NCI-H1105 treated with DMSO at 0.1 percent for 48 hours (cell line): ENCODE measurements at regions not wholly inside any gene's neighbourhood (a gene's known extent, or its start where the extent isn't known, plus 50 kb on each side); places are given as distances from the start of the nearest gene placed in this dataset.
"Not testable (repeated sequence)": the region's sequence is repeated elsewhere in the genome, so short reads cannot be mapped to it uniquely, and the experiment has no call there.

ENCODE experiments used
- DNase-seq: peaks from one replicate; lab custom pipeline; 2025; lab: John Stamatoyannopoulos, UW

DNA sequence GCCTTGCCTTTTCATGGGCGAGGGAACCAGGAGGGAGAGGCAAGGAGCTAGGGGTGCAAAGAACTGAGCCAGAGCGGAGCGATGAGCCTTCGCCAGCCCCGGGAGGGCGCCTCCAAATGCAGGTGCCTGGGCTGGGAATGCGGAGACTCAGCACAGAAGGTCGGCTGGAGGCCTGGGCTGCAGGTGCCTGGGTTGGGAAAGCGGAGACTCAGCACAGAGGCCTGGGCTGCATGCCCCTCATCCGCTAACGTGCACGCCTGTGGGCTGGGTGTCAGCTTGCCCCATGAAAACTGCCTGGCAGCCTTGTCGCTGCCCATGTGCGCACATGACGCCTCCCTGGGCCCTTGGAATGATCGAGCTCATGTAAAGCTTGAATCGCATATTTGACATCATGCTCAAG, 51.8 kb downstream of the POM121L12 start:
- DNase-seq, result no peak

DNA sequence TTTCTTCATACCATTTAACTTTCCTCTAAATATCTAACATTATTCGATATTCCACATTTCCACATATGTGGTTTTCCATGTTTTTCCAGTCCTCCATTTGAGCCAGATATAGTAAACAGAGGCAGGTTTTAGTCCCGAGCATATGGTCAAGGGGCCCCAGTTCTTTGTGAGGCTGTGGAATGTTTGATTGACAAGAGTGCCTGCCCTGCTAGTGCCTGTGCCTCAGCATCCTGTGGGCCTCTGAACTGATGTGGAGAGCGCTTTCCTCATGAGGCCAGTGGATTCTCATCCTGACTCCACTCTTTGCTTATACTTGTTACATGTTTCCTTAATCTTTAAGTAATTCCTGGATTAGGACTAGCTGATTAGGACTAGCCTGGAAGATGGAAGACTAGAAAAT, 58.8 kb downstream of the POM121L12 start:
- no peak for DNase-seq

DNA sequence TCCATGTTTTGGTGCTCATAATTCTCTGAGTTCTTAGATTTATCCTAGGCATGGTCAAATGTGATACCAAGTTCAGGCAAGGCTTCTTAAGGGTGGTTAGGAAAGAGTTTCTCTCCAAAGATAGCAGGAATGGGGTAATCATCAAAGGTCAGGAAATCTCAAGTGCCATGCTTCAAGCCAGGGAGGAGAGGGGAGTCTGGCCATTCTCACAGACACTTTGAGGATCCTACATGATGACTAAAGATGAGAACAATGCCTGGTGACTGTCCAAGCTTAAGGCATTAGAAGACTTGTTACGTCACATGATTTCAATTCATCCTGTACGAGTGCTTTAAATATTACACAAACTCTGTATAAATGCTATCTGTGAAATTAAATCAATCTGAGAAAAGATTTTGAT, 59.4 kb downstream of the POM121L12 start:
- DNase-seq, result no peak

DNA sequence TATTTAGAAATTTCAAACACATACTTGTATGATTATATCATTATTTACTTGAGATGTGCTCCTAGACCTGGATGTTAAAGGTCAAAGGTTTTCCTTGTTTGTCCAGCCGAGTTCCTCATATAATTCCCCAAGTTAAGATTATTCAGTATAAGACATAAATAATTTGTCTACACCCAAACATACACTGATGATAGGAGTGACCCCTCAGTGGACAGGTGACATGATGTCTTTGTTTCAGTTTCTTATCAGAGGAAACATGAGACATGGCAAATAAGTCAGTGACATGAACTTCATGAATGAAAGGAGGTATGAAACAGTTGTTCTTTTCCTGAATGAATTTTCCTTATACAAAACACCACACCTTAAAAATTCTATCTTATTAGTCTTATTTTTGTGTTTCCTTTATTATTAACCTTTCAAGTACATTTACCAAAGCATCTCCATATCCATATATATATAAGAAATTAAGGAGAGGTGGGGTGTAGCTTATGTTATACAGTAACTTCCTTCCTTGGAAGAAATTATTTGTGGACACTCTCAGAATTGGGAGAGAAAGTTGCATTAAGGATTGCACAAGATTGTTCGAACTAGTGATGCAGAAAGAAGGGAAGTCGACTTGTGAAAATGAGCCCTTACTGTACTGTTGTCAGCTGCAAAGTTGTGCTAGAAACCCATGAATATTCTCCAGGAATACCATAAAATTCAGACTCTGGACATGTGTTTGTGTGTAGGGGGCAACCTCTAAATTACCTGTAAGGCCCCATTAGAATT, 60.5 kb downstream of the POM121L12 start:
- no peak for DNase-seq

DNA sequence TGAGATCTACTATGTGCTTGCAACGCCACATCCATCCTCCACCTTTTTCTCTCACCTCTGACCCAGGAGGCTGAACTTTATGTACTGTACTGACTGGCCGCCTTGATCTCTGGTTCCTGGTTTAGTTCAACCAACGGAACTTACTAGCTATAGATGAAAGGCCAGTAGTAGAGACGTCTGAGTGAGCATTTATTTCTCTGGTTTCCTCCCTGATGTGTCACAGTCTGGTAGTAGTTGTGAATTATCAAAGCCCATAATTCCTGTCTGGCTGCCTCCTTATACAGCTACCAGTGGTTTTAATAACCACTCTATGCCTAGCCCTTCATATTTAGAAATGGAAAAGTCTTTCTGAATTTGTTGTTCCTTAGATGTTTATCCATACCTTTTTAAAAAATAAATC, 64.7 kb downstream of the POM121L12 start:
- no peak for DNase-seq

DNA sequence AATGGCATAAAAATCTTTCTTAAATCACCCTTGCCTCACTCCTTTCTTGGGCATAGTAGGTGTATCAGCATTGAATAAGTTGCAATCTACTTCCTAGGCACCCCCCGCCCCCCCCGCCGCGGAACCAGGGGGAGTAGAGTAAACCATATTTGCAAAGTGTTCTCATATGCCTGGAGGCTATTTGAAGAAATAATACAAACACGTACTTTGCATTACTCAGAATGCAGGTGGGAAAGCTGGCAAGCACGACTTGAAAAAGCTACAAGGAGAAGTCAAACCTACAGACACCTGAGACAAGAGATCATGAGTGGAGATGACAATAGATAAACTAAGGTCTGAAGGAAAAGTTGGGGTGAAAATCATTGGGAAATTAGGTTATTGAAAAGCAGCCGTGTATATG, 65.6 kb downstream of the POM121L12 start:
- no peak for DNase-seq

DNA sequence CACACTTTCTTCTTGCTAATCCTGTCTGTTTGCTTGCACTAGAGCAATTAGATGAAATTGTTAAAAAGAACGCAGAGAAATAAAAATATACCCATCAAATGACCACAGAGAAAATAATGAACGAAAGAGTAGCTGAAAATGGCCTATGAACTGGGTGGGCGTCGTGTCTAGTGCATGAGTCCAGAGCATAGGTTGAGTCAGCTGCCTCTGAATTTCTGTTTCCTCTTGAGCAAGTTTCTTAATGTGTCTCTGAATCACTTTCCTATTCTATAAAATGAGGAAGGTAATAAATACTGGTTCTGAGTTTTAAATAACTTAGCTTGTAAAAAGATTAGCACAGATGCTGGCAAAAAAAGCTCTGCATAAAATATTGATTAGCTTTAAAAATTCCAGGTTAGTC, 75.0 kb downstream of the POM121L12 start:
- no peak for DNase-seq

DNA sequence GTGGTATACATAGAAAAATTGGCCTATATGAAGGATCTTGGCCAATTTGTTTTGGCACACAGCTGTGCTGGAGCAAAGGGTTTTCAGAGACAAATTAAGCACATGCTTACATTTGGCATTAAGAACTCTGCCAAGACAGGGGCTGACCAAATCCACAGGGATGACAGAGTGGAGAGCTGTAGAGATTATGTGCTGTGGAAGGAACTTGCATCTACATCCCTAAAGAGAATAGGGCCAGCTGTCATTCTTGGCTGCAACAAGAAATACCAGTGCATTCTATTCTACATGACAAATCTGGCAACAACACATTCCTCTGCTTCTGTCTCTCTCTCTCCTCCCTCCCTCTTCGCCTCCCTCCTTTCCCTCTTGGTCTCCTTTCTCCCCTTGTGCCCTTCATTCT, 75.6 kb downstream of the POM121L12 start:
- DNase-seq, result no peak

DNA sequence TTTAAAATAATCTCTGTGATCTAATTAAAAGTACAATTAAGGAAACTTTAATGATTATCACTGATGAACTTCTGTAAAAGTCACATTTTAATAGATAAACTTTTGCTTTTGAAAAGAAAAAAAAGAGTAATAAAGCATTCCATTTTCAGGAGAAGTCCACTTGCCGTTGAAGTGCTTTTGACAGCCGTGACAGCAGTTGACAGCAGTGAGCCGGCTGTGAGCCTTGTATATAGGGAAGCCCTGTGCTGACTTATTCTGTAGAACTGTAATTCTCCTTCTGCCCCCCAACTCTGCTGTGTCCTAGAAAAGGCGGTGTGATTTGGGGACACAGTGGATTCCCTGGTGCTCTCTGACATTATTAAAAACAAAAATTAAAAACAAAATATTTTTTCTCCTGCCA, 78.0 kb downstream of the POM121L12 start:
- no peak for DNase-seq

DNA sequence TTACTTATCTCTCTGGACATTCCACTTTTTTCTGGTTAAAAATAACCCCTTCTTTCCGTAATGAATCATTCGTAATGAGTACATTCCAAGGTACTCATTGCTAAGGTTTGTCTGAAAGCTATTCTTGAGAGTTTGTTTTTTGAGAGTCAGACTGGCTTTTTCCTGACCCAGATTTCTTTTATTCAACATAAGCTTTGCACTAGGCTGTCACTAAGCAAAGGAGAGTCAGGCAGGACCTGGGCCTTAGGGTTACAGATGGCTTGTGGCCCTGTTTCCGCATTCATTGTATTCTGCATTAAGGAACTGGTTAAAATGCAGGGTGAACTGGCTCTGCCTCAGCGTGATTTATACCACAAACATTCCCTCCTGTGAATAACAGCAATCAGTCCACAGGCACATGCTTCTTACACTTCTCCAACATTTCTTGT, 84.1 kb downstream of the POM121L12 start:
- DNase-seq, result no peak

DNA sequence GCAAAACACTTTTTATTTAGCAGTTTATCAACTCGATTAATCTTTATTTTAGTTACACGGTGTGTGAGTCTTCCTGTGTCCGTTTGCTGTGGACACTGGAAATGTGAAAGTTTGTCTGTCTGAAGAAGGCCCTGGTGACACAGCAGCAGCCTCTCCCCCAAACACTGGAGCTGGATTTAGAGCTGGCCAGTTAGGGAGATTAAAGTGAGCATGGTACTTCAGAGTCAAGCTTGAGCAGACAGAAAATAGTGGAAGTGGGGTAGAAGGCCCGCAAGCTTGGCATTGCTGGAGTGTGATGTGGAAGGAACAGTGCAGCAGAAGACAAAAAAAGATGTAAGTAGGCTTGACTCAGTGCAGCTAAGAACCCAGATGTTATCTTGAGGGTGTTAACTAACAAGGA, 85.9 kb downstream of the POM121L12 start:
- DNase-seq, result no peak

DNA sequence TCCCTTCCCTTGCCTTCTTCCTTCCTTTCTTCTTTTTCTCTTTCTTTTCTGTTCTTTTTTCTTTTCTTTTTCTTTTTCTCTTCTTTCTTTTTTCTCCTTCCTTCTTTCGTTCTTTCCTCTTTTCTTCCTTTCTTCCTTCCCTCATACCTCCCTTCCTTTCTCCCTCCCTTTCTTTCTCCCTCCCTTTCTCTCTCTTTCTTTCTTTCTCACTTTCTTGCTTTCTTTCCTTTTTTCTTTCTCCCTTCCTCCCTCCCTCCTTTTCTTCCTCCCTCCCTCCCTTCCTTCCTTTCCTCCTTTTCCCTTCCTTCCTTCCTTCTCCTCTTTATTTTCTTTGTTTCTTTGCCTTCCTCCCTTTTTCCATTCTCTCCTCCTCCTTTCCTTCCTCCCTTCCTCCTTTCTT, 96.3 kb downstream of the POM121L12 start:
- no peak for DNase-seq

DNA sequence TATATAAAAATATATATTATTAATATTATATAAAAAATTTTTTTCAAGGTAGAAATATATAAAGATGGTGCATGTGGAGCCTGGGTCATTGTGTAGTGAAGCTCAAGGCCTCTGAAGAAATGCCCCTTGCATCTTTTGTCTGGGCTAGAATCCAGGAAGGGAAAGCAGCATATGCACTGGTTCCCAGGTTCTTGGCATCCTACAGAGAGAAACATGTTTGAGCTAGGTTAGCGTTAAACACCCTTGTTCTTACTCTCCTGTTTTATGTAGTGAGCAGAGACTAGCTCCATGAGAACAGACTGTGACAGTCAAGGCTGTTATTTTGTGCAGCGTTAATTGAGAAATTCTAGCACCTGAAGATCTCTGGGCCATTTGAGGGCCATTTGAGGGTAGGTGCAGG, 116.1 kb downstream of the POM121L12 start:
- DNase-seq, result no peak

DNA sequence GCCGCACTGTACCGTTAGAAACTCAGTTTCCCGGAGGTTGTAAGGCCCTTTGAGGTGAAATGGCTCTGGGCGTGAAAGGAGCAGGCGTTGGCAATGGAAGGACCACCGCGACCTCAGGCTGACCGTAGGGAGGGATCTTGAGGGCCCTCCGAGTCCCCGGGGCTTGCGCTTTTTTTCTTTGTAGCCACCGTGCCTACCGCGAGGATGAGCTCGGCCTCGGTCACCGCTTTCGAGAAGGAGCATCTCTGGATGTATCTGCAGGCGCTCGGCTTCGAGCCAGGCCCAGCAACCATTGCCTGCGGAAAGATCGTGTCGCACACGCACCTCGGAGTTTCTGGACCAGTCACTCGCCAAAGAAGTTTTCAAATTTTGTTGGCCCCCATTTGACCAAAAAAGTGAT, 151.8 kb downstream of the POM121L12 start:
- DNase-seq, result not testable (repeated sequence)

DNA sequence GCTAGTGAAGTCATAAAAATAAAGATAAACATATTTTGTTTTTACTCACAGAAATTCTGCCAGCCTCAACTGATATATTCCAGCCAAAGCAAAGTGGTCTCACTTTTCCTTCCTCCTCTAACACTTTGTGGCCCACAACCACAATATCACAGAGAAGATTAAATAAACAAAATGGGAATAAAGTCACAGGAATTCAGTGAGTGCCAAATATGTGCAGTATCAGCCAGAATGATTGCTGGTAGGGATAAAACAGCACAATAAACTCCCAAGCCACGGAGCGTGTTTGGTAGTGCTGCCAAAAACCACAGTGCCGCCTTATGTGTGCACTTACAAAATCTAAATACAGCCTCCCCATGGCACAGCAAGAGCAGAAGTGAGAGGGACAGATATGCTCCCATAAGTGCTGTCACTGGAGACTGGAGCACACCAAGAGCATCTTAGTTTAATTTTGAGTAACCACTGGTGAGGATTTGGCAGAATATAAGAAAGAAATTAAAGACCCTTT, 155.8 kb downstream of the POM121L12 start:
- DNase-seq, result no peak

DNA sequence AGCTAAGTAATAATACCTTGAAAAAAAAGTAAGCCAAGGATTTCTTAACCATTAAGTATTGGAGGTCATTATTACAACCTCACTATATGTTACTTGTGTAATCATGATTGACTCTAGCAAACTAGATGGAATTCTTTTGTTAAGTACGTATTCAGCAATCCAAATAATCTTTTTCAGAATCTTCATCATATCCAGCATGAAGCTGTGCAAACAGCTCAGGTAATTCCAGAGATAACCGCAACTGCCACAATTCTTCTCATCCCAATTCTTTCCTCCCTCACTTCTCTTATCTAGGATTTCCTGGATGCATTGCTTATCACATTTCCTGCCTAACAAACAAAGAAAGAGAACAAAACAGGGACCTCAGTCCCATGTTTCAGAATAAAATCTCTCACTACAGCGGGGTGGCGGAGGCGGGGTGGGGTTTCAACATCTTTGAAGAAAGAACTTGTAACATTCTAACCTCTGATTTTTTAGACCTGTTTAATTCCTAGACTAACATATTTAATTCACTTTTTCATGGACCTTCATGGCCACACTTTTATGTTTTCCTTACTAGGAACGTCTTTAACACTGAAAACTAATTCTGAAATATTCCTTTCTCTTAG, 156.5 kb downstream of the POM121L12 start:
- no peak for DNase-seq

DNA sequence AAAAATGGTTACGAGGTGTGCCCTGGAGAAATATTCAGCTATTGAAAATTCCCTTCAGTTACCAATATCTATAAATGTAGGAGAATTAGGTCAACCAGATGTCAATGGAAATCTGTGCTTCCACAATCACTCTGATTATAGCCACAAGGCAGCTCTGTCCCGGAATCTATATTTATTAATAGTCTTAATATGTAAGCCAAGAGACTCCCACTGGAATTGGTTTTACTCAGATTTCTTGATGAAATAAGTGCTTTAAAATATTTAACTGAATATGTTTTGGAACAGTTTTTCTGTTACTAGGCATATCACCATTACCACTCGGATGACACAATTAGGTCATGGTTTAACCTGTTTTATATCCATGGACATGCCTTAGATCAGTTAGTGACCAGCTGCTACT, 169.6 kb downstream of the POM121L12 start:
- DNase-seq, result no peak

DNA sequence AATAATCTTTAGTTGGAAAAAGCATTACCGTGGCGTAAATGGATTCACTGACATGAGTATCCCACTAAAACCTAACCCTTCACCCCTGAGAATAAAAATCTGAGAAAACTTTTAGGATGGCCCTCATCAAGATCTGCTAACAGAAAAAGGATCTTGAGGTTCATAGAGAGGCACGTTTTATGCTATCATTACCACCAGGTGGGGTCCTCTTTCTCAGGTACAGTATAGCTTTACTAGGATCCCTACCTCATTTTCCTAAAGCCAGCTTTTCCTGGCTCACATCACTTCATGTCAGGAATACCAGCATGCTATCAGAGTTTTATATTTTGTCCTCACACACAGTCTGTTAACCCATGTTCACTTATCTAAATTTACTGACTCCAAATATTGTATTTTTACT, 173.7 kb downstream of the POM121L12 start:
- no peak for DNase-seq

DNA sequence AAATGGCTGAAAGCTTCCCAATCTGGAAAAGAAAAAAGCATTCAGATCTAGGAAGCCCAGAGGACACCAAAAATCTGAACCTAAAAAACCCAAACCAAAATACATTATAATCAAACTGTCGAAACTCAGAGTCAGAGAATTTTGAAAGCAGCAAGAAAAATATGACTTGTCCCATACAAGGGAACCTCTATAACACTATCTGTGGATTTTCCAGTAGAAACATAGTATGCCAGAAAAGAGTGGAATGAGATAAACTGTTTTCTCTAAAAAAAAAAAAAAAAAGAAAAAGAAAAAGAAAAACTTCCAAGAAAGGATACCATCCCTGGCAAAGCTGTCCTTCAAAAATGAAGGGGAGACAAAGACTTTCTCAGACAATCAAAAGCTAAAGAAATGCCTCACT, 179.0 kb downstream of the POM121L12 start:
- no peak for DNase-seq

DNA sequence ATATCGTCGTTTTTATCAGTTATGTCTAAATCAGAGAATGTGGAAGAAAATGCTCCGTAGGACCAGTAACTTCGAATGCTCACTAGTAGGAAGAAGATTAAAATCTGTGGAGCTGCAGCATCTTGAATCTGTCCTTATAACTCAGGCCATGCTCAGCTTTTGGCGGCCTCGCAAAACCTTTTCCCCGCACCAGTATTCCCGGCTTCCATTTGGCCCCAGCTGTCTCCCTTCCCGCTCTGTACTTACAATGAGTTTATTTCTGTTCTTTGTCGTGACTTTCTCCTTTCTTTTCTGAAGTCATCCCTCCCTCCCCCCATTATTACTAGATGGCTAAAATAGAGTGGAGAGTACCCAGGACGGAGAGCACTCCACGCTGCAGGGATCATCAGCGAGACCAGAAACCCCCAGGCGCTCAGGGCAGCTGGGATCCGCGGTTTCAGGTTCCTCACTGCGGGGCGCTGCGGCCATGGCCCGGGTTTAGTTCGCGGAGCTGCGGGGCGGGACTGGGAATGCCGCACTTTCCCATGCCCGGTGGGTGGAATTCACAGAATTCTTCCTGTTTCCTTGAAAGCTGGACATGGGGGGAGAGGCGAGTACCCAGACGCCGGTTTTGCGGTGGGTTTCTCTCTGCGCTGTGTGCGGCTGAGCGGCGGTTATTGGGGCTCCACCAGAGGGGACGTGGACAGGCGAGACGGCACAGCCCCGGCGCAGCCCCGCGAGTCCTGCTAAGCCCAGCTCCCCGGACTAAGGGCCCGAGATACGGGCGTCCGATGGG, 183.5 kb downstream of the POM121L12 start:
- DNase-seq, result no peak

DNA sequence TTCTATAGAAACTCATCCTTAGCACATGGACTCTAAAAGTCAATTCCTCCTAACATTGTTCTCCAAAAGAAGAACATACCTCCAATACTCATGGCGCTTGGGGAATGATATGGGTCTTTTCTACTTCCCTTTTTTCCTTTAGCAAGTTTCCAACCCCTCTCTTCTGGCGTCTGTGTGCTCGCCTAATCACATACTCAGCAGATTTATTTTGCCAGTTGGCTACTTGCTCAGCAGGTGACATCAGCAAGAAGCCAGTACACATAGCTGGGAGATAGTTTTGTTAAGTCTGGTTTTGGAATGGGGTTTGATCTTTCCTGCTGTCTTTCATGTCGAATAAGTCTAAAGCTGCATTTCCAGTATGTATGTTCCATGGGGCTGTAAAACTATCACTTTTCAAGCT, 193.8 kb downstream of the POM121L12 start:
- no peak for DNase-seq

DNA sequence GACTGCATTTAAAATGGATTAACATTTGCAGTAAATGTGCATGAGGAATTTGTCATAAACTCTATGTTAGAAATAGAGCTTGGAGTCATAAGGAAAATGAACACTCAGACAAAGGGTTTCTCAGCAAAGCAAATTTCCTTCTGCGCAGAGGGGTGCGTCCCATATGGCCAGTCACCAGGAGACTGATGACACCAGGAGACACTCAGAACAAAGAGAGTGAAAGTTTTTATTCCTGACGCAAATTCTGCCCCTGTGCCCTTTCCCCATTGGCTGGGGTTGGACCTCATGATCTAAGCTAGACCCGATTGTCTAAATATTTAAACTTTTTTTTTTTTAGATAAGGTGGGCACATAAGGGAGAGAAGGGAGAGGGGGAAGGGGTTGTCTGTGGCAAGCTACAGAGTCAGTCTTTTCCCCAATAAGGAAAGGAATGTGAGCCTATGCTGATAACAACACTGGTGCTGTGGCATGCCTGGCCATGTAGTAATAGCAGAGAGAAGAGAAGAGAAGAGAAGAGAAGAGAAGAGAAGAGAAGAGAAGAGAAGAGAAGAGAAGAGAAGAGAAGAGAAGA, 202.0 kb downstream of the POM121L12 start:
- DNase-seq, result no peak
